ENCODE measurements at regions not wholly inside any gene's neighbourhood (a gene's known extent, or its start where the extent isn't known, plus 50 kb on each side); places are given as distances from the start of the nearest gene placed in this dataset.
A peak's percentile ranks its signal among the peaks of the same experiment; 100 is the strongest.

- Histone ChIP-seq H3K27ac (peak overlapping the region; percentile 4), H3K9me2 (replicated peaks; ENCODE audit: insufficient read depth) (no peaks in the 10 kb centered on the region), H3K27me3 (no peaks in the 10 kb centered on the region), H3K9me3 (ENCODE audit: low read depth) (no peaks in the 10 kb centered on the region), H3K4me3 (no peak overlapping the region), H3K4me1 (ENCODE audit: insufficient read depth) (peaks cover 9% of the 10 kb centered on the region), H3K36me3 (replicated peaks; ENCODE audit: insufficient read depth, low read depth) (no peaks in the 10 kb centered on the region), H3K4me2 (no peak overlapping the region), H4K20me1 (ENCODE audit: insufficient read depth, poor library complexity, severe bottlenecking) (no peaks in the 10 kb centered on the region), H2AFZ (no peak overlapping the region), H3K79me2 (peaks cover 81% of the 10 kb centered on the region)
- whole genome bisulfite sequencing (ENCODE audit: low lambda C conversion rate, missing lambda C conversion rate): 53% methylated on average over 5 of the region's 5 CpGs
- TF ChIP-seq EZH2phosphoT487 (IDR thresholded peaks at IDR 0.05; ENCODE audit: low read depth, severe bottlenecking, unreplicated experiment) (no peak), EZH2 (IDR thresholded peaks at IDR 0.05; ENCODE audit: borderline replicate concordance) (no peak), CTCF (IDR thresholded peaks at IDR 0.05; ENCODE audit: poor library complexity) (no peak)
- no peak for DNase-seq (ENCODE audit: low spot score)
Observed at GRCh38 chr15:62413153-62413552, 248.1 kb upstream of the C2CD4B start.

- Histone ChIP-seq H3K4me1 (ENCODE audit: insufficient read depth) (peaks cover 14% of the 10 kb centered on the region), H3K27me3 (no peaks in the 10 kb centered on the region), H3K36me3 (replicated peaks; ENCODE audit: insufficient read depth, low read depth) (no peaks in the 10 kb centered on the region), H3K79me2 (peaks cover 76% of the 10 kb centered on the region), H3K4me3 (no peak overlapping the region), H3K9me2 (replicated peaks; ENCODE audit: insufficient read depth) (no peaks in the 10 kb centered on the region), H2AFZ (no peak overlapping the region), H3K9me3 (ENCODE audit: low read depth) (no peaks in the 10 kb centered on the region), H3K4me2 (no peak overlapping the region), H3K27ac (peak overlapping the region; percentile 4), H4K20me1 (ENCODE audit: insufficient read depth, poor library complexity, severe bottlenecking) (no peaks in the 10 kb centered on the region)
- DNase-seq (ENCODE audit: low spot score): no peak
- TF ChIP-seq CTCF (IDR thresholded peaks at IDR 0.05; ENCODE audit: poor library complexity): no peak
- no peak for TF ChIP-seq EZH2 (IDR thresholded peaks at IDR 0.05; ENCODE audit: borderline replicate concordance)
- no peak for TF ChIP-seq EZH2phosphoT487 (IDR thresholded peaks at IDR 0.05; ENCODE audit: low read depth, severe bottlenecking, unreplicated experiment)
Observed at GRCh38 chr15:62413786-62414185, 248.7 kb upstream of the C2CD4B start.

GRCh38 chr15:62415498-62415897, 250.4 kb upstream of the C2CD4B start:
- H3K79me2 ChIP-seq: peaks cover 64% of the 10 kb centered on the region

More at GRCh38 chr15:62415498-62415897, 250.4 kb upstream of the C2CD4B start:
- TF ChIP-seq EZH2 (IDR thresholded peaks at IDR 0.05; ENCODE audit: borderline replicate concordance) (no peak), EZH2phosphoT487 (IDR thresholded peaks at IDR 0.05; ENCODE audit: low read depth, severe bottlenecking, unreplicated experiment) (no peak), CTCF (IDR thresholded peaks at IDR 0.05; ENCODE audit: poor library complexity) (no peak)
- Histone ChIP-seq H3K4me3 (no peak overlapping the region), H4K20me1 (ENCODE audit: insufficient read depth, poor library complexity, severe bottlenecking) (no peaks in the 10 kb centered on the region), H3K36me3 (replicated peaks; ENCODE audit: insufficient read depth, low read depth) (no peaks in the 10 kb centered on the region), H3K27me3 (no peaks in the 10 kb centered on the region), H3K4me2 (no peak overlapping the region), H3K9me2 (replicated peaks; ENCODE audit: insufficient read depth) (no peaks in the 10 kb centered on the region), H3K27ac (no peak overlapping the region), H3K9me3 (ENCODE audit: low read depth) (no peaks in the 10 kb centered on the region), H3K4me1 (ENCODE audit: insufficient read depth) (peaks cover 22% of the 10 kb centered on the region), H2AFZ (no peak overlapping the region)
- no peak for DNase-seq (ENCODE audit: low spot score)
- 85% methylated on average over 7 of the region's 7 CpGs for WGBS (ENCODE audit: low lambda C conversion rate, missing lambda C conversion rate)
